ENCODE measurements at regions not wholly inside any gene's neighbourhood (a gene's known extent, or its start where the extent isn't known, plus 50 kb on each side); places are given as distances from the start of the nearest gene placed in this dataset.

DNA sequence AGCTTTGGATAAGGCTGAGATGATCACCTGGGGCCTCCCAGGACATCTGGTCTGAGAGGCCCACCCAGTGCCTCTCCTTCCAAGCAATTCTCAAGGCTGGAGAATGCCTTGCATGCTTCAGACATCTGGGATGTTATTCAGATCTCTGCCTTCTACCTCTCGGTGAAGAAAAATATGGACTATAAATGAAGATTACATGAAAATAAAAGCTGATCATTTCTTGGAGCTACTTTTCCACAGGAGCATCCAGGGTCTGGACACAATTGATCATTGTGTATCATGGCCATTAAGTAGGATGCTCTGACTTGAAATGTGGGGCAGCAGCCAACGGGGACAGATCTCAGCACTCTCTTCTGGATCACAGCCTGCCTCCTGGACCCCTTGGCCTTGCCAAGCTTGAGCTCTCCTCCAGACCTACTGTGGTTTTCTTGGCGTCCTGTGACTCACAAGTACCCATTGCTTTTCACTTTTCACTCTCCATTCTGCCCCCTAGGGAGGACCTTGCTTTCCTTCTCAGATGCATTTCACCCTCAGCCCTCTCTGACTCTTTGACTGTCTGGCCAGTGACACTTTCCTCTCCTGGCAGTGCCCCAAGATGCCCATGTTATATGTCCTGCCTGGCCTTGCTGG is 203.1 kb downstream of the INSIG2 start:
- TF ChIP-seq, protein P1, sequence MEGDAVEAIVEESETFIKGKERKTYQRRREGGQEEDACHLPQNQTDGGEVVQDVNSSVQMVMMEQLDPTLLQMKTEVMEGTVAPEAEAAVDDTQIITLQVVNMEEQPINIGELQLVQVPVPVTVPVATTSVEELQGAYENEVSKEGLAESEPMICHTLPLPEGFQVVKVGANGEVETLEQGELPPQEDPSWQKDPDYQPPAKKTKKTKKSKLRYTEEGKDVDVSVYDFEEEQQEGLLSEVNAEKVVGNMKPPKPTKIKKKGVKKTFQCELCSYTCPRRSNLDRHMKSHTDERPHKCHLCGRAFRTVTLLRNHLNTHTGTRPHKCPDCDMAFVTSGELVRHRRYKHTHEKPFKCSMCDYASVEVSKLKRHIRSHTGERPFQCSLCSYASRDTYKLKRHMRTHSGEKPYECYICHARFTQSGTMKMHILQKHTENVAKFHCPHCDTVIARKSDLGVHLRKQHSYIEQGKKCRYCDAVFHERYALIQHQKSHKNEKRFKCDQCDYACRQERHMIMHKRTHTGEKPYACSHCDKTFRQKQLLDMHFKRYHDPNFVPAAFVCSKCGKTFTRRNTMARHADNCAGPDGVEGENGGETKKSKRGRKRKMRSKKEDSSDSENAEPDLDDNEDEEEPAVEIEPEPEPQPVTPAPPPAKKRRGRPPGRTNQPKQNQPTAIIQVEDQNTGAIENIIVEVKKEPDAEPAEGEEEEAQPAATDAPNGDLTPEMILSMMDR (IDR thresholded peaks at IDR 0.05; ENCODE audit: low read depth, low read length): no peak
- peak in 1 of 2 donors; percentile 7 for DNase-seq (ENCODE audit: low read depth in 2 of 2)
- H3K4me3 ChIP-seq (replicated peaks in 1 of 2; ENCODE audit: low read depth in 2 of 2, low read length in 2 of 2): no peak overlapping the region

DNA sequence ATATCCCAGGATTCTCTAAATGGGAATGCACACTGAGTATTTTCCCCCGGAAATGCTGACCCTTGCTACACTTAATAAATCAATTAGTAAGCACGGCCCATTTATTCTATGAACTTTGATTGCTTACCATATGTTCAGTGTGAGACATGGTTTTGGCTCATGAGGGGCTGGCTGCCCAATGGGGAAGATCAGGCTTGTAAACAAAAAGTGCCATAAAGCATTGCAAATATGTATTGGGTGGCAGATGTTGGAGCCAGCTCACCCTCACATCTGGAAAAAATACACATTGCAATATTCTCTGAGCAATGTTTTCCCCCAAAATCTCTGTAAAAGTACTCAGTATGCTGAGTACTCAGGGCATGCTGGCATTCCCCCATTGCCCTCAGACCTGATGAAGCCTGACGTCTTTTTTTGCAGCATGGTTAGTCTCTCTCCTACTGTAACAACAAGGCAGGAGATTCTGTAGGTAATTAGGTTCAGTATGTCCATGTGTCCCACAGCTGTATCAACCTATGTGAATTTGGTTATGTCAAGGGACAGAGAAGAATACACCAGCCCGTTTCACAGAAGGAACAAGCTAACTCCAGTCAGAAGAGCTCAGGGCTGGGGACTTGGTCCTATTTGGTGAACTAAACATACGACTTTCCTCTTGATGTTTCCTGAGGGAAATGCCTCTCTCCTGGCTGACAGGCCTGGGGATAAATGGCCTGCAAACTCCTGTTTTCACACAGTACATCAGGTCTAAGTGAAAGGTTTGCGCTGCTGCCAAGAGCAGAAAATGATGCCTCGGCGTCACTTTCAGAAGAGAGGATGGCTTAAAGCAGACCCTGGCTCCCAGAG is 202.4 kb downstream of the INSIG2 start:
- no peak for DNase-seq (ENCODE audit: low read depth in 2 of 2)
- TF ChIP-seq, protein P1 (IDR thresholded peaks at IDR 0.05; ENCODE audit: low read depth, low read length): no peak

DNA sequence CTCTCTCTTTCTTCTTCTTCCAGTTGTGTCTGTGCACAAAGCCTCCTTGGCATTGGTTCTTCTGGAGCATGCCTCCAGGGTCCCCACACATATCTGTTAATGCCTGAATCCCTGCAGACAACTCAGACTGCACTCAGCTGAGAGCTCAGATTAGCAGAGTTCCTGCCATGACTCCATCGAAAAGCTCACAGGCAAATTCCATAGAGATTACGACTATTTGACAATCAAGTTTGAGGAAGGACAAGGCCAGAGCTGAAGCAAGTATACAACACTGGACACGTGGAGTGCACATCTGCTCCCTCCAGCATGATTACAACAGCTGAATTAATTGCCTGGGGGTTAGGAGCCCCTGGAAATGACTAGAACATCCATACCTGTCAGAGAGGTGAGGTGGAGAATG is 190.7 kb downstream of the INSIG2 start:
- H3K4me3 ChIP-seq (replicated peaks in 1 of 2; ENCODE audit: low read depth in 2 of 2, low read length in 2 of 2): no peak overlapping the region
- no peak for DNase-seq (ENCODE audit: low read depth in 2 of 2)

More for the DNA sequence above, 202.4 kb downstream of the INSIG2 start:
- no peak overlapping the region for H3K4me3 ChIP-seq (replicated peaks in 1 of 2; ENCODE audit: low read depth in 2 of 2, low read length in 2 of 2)

DNA sequence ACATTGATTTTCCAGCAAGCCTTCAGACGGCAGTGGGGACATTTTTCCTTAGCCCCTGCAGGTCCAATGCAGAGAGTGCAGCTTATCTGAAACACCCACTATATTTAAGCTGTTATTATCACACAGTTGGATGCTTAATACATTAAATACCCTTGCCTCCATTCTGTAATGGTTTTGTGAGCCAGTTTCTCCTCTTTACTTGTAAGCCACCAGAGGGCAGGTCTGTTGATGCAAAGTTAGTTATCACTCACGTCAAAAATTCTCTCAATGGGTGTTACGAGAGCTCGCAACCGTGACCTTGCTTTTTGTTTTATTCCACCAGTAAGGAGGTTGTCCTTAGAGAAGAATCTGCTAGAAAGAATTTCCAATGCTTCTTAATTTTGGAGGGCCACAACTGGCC is 189.8 kb downstream of the INSIG2 start:
- DNase-seq (ENCODE audit: low read depth in 2 of 2): no peak
- TF ChIP-seq, protein P1 (IDR thresholded peaks at IDR 0.05; ENCODE audit: low read depth, low read length): no peak
- no peak overlapping the region for H3K4me3 ChIP-seq (replicated peaks in 1 of 2; ENCODE audit: low read depth in 2 of 2, low read length in 2 of 2)

More for the DNA sequence above, 190.7 kb downstream of the INSIG2 start:
- TF ChIP-seq, protein P1 (IDR thresholded peaks at IDR 0.05; ENCODE audit: low read depth, low read length): no peak

DNA sequence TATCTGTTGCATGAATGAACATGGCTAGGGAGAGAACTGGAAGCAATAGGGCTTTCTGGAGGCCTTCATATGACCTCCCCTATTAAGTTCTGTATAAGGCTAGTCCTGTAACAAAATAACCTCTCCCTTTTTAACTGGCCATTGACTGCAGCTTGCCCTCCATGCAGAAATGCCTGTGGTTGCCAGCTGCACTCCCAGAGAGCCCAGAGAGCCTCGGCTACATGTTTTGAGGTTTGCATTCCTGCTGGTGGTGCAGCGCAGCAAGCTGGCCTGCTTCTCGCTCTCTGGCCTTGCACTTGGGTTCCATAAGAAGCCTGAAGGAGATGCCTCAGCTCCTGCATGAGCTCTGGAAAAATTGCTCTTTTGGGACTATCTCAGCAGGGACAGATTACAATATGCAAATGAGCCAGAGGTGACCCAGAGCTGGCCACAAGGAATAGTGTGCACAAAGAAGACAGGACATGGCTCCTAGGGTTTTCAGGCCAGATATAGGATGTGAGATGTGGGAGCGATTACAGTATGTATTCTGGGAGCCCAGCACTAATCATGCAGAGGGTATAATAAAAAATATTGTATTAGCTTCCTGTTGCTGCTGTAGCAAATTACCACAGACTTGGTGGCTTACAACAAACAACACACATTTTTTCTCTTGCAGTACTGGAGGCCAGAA is 186.7 kb downstream of the INSIG2 start:
- H3K4me3 ChIP-seq (replicated peaks in 1 of 2; ENCODE audit: low read depth in 2 of 2, low read length in 2 of 2): no peak overlapping the region
- TF ChIP-seq, protein P1 (IDR thresholded peaks at IDR 0.05; ENCODE audit: low read depth, low read length): no peak
- DNase-seq (ENCODE audit: low read depth in 2 of 2): no peak

DNA sequence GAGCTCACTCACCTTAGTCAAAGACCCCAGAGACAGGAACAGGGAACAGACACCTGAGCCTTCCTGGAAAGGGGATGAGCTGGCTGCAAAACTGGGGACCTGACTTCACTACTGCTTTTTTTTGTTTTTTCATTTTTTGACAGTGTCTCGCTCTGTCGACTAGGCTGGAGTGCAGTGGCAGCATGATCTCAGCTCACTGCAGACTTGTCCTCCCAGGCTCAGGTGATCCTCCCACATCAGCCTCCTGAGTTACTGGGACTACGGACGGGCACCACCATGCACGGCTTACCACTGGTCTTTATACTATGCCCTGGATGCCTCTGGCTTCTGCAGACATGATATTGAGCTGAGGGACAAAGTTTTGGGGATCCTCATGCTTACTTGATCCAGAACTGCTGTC is 184.1 kb downstream of the INSIG2 start:
- TF ChIP-seq, protein P1 (IDR thresholded peaks at IDR 0.05; ENCODE audit: low read depth, low read length): no peak
- no peak overlapping the region for H3K4me3 ChIP-seq (replicated peaks in 1 of 2; ENCODE audit: low read depth in 2 of 2, low read length in 2 of 2)
- no peak for DNase-seq (ENCODE audit: low read depth in 2 of 2)

Data from cardiac fibroblast (primary cell).